B cell (primary cell): ENCODE measurements at regions not wholly inside any gene's neighbourhood (a gene's known extent, or its start where the extent isn't known, plus 50 kb on each side); places are given as distances from the start of the nearest gene placed in this dataset.

ENCODE experiments used
- EZH2 ChIP-seq: IDR thresholded peaks from 2 replicates; pipeline ENCODE4 v1.6.1; 2012; ENCODE audit warnings: borderline replicate concordance, low read depth, mild to moderate bottlenecking, moderate library complexity, low read length; ENCODE audit not compliant: insufficient read depth, poor library complexity, severe bottlenecking
- TF ChIP-seq, protein P1 (sequence below): fragments of 200-600 bp; IDR thresholded peaks from one replicate; pipeline ENCODE4 v1.8.0; 2022; ENCODE audit warnings: antibody characterized with exemption, mild to moderate bottlenecking

DNA sequence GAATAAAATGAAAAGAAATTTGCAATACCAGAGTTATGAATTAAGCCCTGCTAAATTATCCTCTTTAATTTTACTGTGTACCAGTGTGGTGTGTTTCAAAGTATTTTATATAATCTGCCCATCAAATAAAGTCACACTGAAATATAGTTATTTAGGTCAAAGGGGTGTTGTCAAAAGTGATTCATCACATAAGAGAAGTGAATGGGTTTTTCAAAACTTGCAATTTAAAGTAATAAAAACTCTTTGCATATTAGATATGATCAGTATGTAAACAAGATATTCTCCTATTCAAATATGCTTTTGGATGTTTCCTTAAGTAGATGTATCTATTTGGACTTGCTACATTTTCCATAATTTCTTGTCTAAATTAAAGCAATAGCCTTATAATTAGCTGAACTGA lies 1183.0 kb upstream of the CDH18 start:
- no peak for TF ChIP-seq EZH2
- TF ChIP-seq, protein P1, sequence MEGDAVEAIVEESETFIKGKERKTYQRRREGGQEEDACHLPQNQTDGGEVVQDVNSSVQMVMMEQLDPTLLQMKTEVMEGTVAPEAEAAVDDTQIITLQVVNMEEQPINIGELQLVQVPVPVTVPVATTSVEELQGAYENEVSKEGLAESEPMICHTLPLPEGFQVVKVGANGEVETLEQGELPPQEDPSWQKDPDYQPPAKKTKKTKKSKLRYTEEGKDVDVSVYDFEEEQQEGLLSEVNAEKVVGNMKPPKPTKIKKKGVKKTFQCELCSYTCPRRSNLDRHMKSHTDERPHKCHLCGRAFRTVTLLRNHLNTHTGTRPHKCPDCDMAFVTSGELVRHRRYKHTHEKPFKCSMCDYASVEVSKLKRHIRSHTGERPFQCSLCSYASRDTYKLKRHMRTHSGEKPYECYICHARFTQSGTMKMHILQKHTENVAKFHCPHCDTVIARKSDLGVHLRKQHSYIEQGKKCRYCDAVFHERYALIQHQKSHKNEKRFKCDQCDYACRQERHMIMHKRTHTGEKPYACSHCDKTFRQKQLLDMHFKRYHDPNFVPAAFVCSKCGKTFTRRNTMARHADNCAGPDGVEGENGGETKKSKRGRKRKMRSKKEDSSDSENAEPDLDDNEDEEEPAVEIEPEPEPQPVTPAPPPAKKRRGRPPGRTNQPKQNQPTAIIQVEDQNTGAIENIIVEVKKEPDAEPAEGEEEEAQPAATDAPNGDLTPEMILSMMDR = no peak
